Tibial nerve (tissue), 4 donors: ENCODE measurements at regions not wholly inside any gene's neighbourhood (a gene's known extent, or its start where the extent isn't known, plus 50 kb on each side); places are given as distances from the start of the nearest gene placed in this dataset.

Experiments used
- EP300 ChIP-seq, 2 donors: sonication (generic); formaldehyde crosslinking; IDR thresholded peaks; one replicate each; pipeline ENCODE4 v1.6.1; 2017; ENCODE audit warnings: antibody characterized with exemption in 2 of 2, mild to moderate bottlenecking in 1 of 2
- POLR2A ChIP-seq, 2 donors: fragments of 450-650 bp; IDR thresholded peaks; one replicate each; pipeline ENCODE4 v1.6.1; 2017; ENCODE audit warnings: antibody characterized with exemption in 2 of 2, mild to moderate bottlenecking in 2 of 2, moderate library complexity in 2 of 2
- TF ChIP-seq, protein P1 (sequence below), 5 experiments: fragments of 200-600 bp in 3 of 5; fragments of 450-650 bp in 2 of 5; sonication (generic) in 3 of 5; IDR thresholded peaks; one replicate each; pipeline ENCODE4 v1.5.1; 2016 to 2019; ENCODE audit warnings: antibody characterized with exemption in 5 of 5, mild to moderate bottlenecking in 3 of 5, moderate library complexity in 2 of 5

- TF ChIP-seq, protein P1, sequence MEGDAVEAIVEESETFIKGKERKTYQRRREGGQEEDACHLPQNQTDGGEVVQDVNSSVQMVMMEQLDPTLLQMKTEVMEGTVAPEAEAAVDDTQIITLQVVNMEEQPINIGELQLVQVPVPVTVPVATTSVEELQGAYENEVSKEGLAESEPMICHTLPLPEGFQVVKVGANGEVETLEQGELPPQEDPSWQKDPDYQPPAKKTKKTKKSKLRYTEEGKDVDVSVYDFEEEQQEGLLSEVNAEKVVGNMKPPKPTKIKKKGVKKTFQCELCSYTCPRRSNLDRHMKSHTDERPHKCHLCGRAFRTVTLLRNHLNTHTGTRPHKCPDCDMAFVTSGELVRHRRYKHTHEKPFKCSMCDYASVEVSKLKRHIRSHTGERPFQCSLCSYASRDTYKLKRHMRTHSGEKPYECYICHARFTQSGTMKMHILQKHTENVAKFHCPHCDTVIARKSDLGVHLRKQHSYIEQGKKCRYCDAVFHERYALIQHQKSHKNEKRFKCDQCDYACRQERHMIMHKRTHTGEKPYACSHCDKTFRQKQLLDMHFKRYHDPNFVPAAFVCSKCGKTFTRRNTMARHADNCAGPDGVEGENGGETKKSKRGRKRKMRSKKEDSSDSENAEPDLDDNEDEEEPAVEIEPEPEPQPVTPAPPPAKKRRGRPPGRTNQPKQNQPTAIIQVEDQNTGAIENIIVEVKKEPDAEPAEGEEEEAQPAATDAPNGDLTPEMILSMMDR (IDR thresholded peaks at IDR 0.05), result no peak
- no peak for TF ChIP-seq POLR2A (IDR thresholded peaks at IDR 0.05)
- peak in 1 of 2 donors; percentile 1 for TF ChIP-seq EP300 (IDR thresholded peaks at IDR 0.05)
These were observed 302.1 kb downstream of the PARP8 start for GRCh38 chr5:50968356-50969149.
